ENCODE measurements at regions not wholly inside any gene's neighbourhood (a gene's known extent, or its start where the extent isn't known, plus 50 kb on each side); places are given as distances from the start of the nearest gene placed in this dataset.

DNA sequence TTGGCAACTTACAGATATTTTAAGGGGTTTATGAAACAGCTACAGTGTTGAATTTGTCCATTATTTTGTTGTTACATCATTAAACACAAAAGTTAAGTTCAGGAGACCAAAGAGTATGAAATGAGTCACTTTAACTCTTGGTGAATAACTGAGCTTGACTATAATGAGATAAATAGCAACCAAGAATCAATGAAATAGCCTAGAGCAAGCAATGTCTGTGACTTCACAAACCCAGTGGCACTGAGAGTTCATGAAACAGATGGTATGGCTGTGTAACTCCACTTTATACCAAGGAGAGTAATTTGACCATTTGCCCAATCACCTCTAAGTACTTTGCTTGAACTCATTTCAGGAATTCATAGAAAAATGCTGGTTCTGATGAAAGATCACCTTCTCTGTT lies 169.6 kb upstream of the GADL1 start (continued):
- TF ChIP-seq REST (IDR thresholded peaks at IDR 0.05; ENCODE audit: unreplicated experiment) (no peak), ETS1 (IDR thresholded peaks at IDR 0.05) (no peak), ZNF114 (CRISPR knock-in tag; IDR thresholded peaks at IDR 0.05) (no peak), NANOG (IDR thresholded peaks at IDR 0.05; ENCODE audit: borderline replicate concordance) (no peak), EZH2phosphoT487 (IDR thresholded peaks at IDR 0.05; ENCODE audit: unreplicated experiment) (no peak), STAT1 (IDR thresholded peaks at IDR 0.05; ENCODE audit: unreplicated experiment) (no peak)

DNA sequence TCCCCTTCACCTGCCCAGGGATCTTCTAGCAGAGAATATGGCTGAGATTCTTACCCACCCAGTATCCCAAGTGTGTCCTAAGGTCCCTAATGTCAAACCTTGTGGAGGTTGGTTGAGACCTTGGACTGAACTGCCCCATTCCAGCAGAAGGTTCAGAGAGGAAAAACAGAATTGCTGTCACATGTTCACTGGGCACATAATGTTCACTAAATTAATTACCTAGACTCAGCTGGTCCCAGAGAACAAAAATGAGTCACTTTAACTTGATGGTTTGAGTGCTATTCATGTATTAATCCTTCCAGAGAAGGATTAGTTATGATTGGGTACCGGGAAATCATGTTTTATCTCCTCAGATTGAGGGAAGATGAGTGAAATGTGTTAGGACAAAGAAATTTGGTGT lies 171.3 kb upstream of the GADL1 start:
- no peak overlapping the region for H2AFZ ChIP-seq
- no peaks in the 10 kb centered on the region for H3K9me3 Mint-ChIP-seq
- no peak overlapping the region for H3K27ac Mint-ChIP-seq
- no peak for TF ChIP-seq NANOG (IDR thresholded peaks at IDR 0.05; ENCODE audit: borderline replicate concordance)
- no peak for TF ChIP-seq REST (IDR thresholded peaks at IDR 0.05; ENCODE audit: unreplicated experiment)
- TF ChIP-seq, protein P1, sequence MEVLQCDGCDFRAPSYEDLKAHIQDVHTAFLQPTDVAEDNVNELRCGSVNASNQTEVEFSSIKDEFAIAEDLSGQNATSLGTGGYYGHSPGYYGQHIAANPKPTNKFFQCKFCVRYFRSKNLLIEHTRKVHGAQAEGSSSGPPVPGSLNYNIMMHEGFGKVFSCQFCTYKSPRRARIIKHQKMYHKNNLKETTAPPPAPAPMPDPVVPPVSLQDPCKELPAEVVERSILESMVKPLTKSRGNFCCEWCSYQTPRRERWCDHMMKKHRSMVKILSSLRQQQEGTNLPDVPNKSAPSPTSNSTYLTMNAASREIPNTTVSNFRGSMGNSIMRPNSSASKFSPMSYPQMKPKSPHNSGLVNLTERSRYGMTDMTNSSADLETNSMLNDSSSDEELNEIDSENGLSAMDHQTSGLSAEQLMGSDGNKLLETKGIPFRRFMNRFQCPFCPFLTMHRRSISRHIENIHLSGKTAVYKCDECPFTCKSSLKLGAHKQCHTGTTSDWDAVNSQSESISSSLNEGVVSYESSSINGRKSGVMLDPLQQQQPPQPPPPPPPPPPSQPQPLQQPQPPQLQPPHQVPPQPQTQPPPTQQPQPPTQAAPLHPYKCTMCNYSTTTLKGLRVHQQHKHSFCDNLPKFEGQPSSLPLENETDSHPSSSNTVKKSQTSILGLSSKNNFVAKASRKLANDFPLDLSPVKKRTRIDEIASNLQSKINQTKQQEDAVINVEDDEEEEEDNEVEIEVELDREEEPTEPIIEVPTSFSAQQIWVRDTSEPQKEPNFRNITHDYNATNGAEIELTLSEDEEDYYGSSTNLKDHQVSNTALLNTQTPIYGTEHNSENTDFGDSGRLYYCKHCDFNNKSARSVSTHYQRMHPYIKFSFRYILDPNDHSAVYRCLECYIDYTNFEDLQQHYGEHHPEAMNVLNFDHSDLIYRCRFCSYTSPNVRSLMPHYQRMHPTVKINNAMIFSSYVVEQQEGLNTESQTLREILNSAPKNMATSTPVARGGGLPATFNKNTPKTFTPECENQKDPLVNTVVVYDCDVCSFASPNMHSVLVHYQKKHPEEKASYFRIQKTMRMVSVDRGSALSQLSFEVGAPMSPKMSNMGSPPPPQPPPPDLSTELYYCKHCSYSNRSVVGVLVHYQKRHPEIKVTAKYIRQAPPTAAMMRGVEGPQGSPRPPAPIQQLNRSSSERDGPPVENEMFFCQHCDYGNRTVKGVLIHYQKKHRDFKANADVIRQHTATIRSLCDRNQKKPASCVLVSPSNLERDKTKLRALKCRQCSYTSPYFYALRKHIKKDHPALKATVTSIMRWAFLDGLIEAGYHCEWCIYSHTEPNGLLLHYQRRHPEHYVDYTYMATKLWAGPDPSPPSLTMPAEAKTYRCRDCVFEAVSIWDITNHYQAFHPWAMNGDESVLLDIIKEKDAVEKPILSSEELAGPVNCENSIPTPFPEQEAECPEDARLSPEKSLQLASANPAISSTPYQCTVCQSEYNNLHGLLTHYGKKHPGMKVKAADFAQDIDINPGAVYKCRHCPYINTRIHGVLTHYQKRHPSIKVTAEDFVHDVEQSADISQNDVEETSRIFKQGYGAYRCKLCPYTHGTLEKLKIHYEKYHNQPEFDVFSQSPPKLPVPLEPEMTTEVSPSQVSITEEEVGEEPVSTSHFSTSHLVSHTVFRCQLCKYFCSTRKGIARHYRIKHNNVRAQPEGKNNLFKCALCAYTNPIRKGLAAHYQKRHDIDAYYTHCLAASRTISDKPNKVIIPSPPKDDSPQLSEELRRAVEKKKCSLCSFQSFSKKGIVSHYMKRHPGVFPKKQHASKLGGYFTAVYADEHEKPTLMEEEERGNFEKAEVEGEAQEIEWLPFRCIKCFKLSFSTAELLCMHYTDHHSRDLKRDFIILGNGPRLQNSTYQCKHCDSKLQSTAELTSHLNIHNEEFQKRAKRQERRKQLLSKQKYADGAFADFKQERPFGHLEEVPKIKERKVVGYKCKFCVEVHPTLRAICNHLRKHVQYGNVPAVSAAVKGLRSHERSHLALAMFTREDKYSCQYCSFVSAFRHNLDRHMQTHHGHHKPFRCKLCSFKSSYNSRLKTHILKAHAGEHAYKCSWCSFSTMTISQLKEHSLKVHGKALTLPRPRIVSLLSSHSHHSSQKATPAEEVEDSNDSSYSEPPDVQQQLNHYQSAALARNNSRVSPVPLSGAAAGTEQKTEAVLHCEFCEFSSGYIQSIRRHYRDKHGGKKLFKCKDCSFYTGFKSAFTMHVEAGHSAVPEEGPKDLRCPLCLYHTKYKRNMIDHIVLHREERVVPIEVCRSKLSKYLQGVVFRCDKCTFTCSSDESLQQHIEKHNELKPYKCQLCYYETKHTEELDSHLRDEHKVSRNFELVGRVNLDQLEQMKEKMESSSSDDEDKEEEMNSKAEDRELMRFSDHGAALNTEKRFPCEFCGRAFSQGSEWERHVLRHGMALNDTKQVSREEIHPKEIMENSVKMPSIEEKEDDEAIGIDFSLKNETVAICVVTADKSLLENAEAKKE (CRISPR knock-in tag; IDR thresholded peaks at IDR 0.05), result no peak
- no peak for TF ChIP-seq JUNB (IDR thresholded peaks at IDR 0.05; ENCODE audit: unreplicated experiment)
- TF ChIP-seq ZNF331 (CRISPR knock-in tag; IDR thresholded peaks at IDR 0.05; ENCODE audit: low read depth), result no peak
- no peak for TF ChIP-seq EZH2 (IDR thresholded peaks at IDR 0.05; ENCODE audit: low read depth, unreplicated experiment)
- TF ChIP-seq CREB1 (CRISPR knock-in tag; IDR thresholded peaks at IDR 0.05; ENCODE audit: low read depth), result no peak
- no peak for TF ChIP-seq ZNF114 (CRISPR knock-in tag; IDR thresholded peaks at IDR 0.05)

More for the DNA sequence above, 171.3 kb upstream of the GADL1 start:
- H3K27me3 Mint-ChIP-seq (ENCODE audit: insufficient read depth, low read depth, poor library complexity), result no peaks in the 10 kb centered on the region
- Histone ChIP-seq H3K79me2 (replicated peaks; ENCODE audit: insufficient read depth) (no peaks in the 10 kb centered on the region), H3K27ac (ENCODE audit: low read depth) (no peak overlapping the region), H3F3A (replicated peaks; ENCODE audit: low read depth) (no peaks in the 10 kb centered on the region), H4K20me1 (replicated peaks; ENCODE audit: insufficient read depth) (no peaks in the 10 kb centered on the region), H3K4me3 (no peak overlapping the region), H3K27me3 (ENCODE audit: insufficient read depth) (no peaks in the 10 kb centered on the region), H3K9me2 (ENCODE audit: insufficient read depth) (peaks cover 4% of the 10 kb centered on the region; the same call in 1 of the 2 replicates), H3K36me3 (ENCODE audit: insufficient read depth) (no peaks in the 10 kb centered on the region), H3K4me2 (no peak overlapping the region), H3K4me1 (ENCODE audit: insufficient read depth) (no peaks in the 10 kb centered on the region; the same call in 1 of the 2 replicates)
- H3K36me3 Mint-ChIP-seq (ENCODE audit: low read depth), result no peaks in the 10 kb centered on the region; the same call in 2 of the 3 replicates
- DNase-seq (ENCODE audit: low spot score) (no peak), ATAC-seq (no peak)
- peaks cover 20% of the 10 kb centered on the region for H3K4me1 Mint-ChIP-seq
- no peak overlapping the region for H3K4me3 Mint-ChIP-seq
